ENCODE measurements at regions not wholly inside any gene's neighbourhood (a gene's known extent, or its start where the extent isn't known, plus 50 kb on each side); places are given as distances from the start of the nearest gene placed in this dataset.

- TF ChIP-seq SIRT6 (IDR thresholded peaks at IDR 0.05; ENCODE audit: low read length), result no peak
- TF ChIP-seq USF2 (IDR thresholded peaks at IDR 0.05; ENCODE audit: low read length), result no peak
- no peak for TF ChIP-seq POLR2A (IDR thresholded peaks at IDR 0.05; ENCODE audit: control extremely low read depth in 1 of 2, low read depth in 2 of 2, low read length in 2 of 2)
- TF ChIP-seq EZH2 (IDR thresholded peaks at IDR 0.05; ENCODE audit: low read depth, low read length, severe bottlenecking), result no peak
- no peak for TF ChIP-seq EP300 (IDR thresholded peaks at IDR 0.05; ENCODE audit: borderline replicate concordance in 1 of 2, low read depth in 2 of 2, low read length in 2 of 2)
Observed at GRCh38 chr7:94303695-94304094, 91.0 kb upstream of the COL1A2 start.

Data from H1 (cell line).